Gastrocnemius medialis (tissue), 4 donors: ENCODE measurements at regions not wholly inside any gene's neighbourhood (a gene's known extent, or its start where the extent isn't known, plus 50 kb on each side); places are given as distances from the start of the nearest gene placed in this dataset.

Experiments used
- ATAC-seq, 2 donors: fragments of 150-250 bp; one replicate each; pipeline ENCODE4 v1.9.1; 2016
- DNase-seq, 2 donors: peaks; one replicate each; pipeline ENCODE4 v3.0.0-alpha.2; 2019
- H3K27ac ChIP-seq, 4 donors: fragments of 200-600 bp; sonication (generic); 1 replicate in 1 of 4; 2 replicates in 3 of 4; pipeline ENCODE4 v1.5.1; 2016 to 2018; ENCODE audit warnings: mild to moderate bottlenecking in 2 of 4, moderate library complexity in 1 of 4
- H3K27me3 ChIP-seq, 3 donors: fragments of 200-600 bp; sonication (generic) in 2 of 3; 1 replicate in 1 of 3; 2 replicates in 2 of 3; pipeline versions ENCODE4 v1.5.1 to v1.6.0; 2016 to 2019; ENCODE audit warnings: mild to moderate bottlenecking in 1 of 3, moderate library complexity in 1 of 3
- H3K36me3 ChIP-seq, 2 donors: fragments of 200-600 bp; sonication (generic) in 1 of 2; one replicate each; pipeline ENCODE4 v1.5.1; 2017 to 2018
- H3K4me1 ChIP-seq, 2 donors: fragments of 200-600 bp; sonication (generic) in 1 of 2; one replicate each; pipeline ENCODE4 v1.5.1; 2016 to 2017; ENCODE audit warnings: mild to moderate bottlenecking in 2 of 2
- H3K4me3 ChIP-seq, 4 donors: fragments of 200-600 bp; sonication (generic) in 3 of 4; 1 replicate in 1 of 4; 2 replicates in 3 of 4; pipeline ENCODE4 v1.5.1; 2016 to 2019; ENCODE audit warnings: mild to moderate bottlenecking in 2 of 4
- H3K9me3 ChIP-seq, 3 donors: fragments of 200-600 bp; sonication (generic) in 2 of 3; 1 replicate in 1 of 3; 2 replicates in 2 of 3; pipeline ENCODE4 v1.5.1; 2016 to 2019
- CTCF ChIP-seq, 5 experiments: fragments of 450-650 bp in 3 of 5; fragments of 200-600 bp in 2 of 5; sonication (generic) in 2 of 5; IDR thresholded peaks in 4 of 5; conservative IDR thresholded peaks in 1 of 5; 1 replicate in 4 of 5; 2 replicates in 1 of 5; pipeline ENCODE4 v1.5.1; 2016 to 2019; ENCODE audit warnings: antibody characterized with exemption in 5 of 5, mild to moderate bottlenecking in 3 of 5, moderate library complexity in 3 of 5
- POLR2A ChIP-seq, 2 donors: fragments of 450-650 bp; IDR thresholded peaks; one replicate each; pipeline ENCODE4 v1.6.1; 2017; ENCODE audit warnings: antibody characterized with exemption in 2 of 2, mild to moderate bottlenecking in 2 of 2, moderate library complexity in 2 of 2
- in situ Hi-C, 4 donors: fragments of 200-750 bp; cut with MboI; loops; one replicate each; pipeline versions ENCODE4 v1.15.0 to v1.8.0; 2017; ENCODE audit warnings: low sequenced_read_pairs in 4 of 4
- intact Hi-C: fragments of 100-400 bp; cut with DNase I; formaldehyde crosslinking; loops from one replicate; pipeline ENCODE4 v1.15.1; 2023; ENCODE audit warnings: low total_unique reads

GRCh38 chr5:82416512-82416911, 138.4 kb upstream of the RPS23 start:
- in situ Hi-C loops (no loop called here), intact Hi-C loops (no loop called here)
- Histone ChIP-seq H3K27ac (no peak overlapping the region), H3K9me3 (no peaks in the 10 kb centered on the region), H3K27me3 (no peaks in the 10 kb centered on the region), H3K4me3 (no peak overlapping the region), H3K4me1 (no peaks in the 10 kb centered on the region), H3K36me3 (no peaks in the 10 kb centered on the region)
- no peak for TF ChIP-seq POLR2A (IDR thresholded peaks at IDR 0.05)
- TF ChIP-seq CTCF (IDR thresholded peaks at IDR 0.05 in 4 of 5, conservative IDR thresholded peaks at IDR 0.05 in 1 of 5) = no peak
- no peak for ATAC-seq
- DNase-seq = no peak

GRCh38 chr5:82414041-82414388, 135.9 kb upstream of the RPS23 start:
- intact Hi-C loops = no loop called here
- Histone ChIP-seq H3K4me1 (no peaks in the 10 kb centered on the region), H3K4me3 (no peak overlapping the region), H3K36me3 (no peaks in the 10 kb centered on the region), H3K9me3 (no peaks in the 10 kb centered on the region), H3K27ac (no peak overlapping the region), H3K27me3 (no peaks in the 10 kb centered on the region)
- no peak for TF ChIP-seq POLR2A (IDR thresholded peaks at IDR 0.05)
- TF ChIP-seq CTCF (IDR thresholded peaks at IDR 0.05 in 4 of 5, conservative IDR thresholded peaks at IDR 0.05 in 1 of 5) = no peak
- in situ Hi-C loops = no loop called here
- DNase-seq (no peak), ATAC-seq (no peak)

GRCh38 chr5:82413302-82414040, 135.3 kb upstream of the RPS23 start:
- TF ChIP-seq CTCF (IDR thresholded peaks at IDR 0.05 in 4 of 5, conservative IDR thresholded peaks at IDR 0.05 in 1 of 5) = no peak
- no peak for TF ChIP-seq POLR2A (IDR thresholded peaks at IDR 0.05)
- intact Hi-C loops (no loop called here), in situ Hi-C loops (no loop called here)
- no peak overlapping the region for H3K4me3 ChIP-seq
- H3K4me1 ChIP-seq = no peaks in the 10 kb centered on the region
- no peak overlapping the region for H3K27ac ChIP-seq
- H3K9me3 ChIP-seq = no peaks in the 10 kb centered on the region
- DNase-seq (no peak), ATAC-seq (no peak)
- H3K36me3 ChIP-seq = no peaks in the 10 kb centered on the region
- H3K27me3 ChIP-seq = no peaks in the 10 kb centered on the region

GRCh38 chr5:82408033-82408432, 129.9 kb upstream of the RPS23 start:
- DNase-seq = no peak
- Histone ChIP-seq H3K36me3 (no peaks in the 10 kb centered on the region), H3K4me1 (no peaks in the 10 kb centered on the region), H3K4me3 (no peak overlapping the region), H3K27ac (no peak overlapping the region), H3K27me3 (no peaks in the 10 kb centered on the region), H3K9me3 (no peaks in the 10 kb centered on the region)
- intact Hi-C loops (no loop called here), in situ Hi-C loops (no loop called here)
- TF ChIP-seq POLR2A (IDR thresholded peaks at IDR 0.05) (no peak), CTCF (IDR thresholded peaks at IDR 0.05 in 4 of 5, conservative IDR thresholded peaks at IDR 0.05 in 1 of 5) (no peak)
- no peak for ATAC-seq
